ENCODE measurements at regions not wholly inside any gene's neighbourhood (a gene's known extent, or its start where the extent isn't known, plus 50 kb on each side); places are given as distances from the start of the nearest gene placed in this dataset.

- no peak for TF ChIP-seq CTCF (IDR thresholded peaks at IDR 0.05; ENCODE audit: insufficient read depth, low read length, poor library complexity, severe bottlenecking)
- TF ChIP-seq EZH2phosphoT487 (conservative IDR thresholded peaks at IDR 0.05; ENCODE audit: low read length), result no peak
Observed at GRCh38 chr14:26959437-26959836, 361.6 kb upstream of the NOVA1 start.

Measured in SU-DHL-6 (cell line).